Panc1 (cell line): ENCODE measurements at regions not wholly inside any gene's neighbourhood (a gene's known extent, or its start where the extent isn't known, plus 50 kb on each side); places are given as distances from the start of the nearest gene placed in this dataset.

Source experiments
- ATAC-seq: fragments of 200-7000 bp; cut with Tn5 transposase; 2 replicates; pipeline ENCODE4 v1.9.1; 2020; ENCODE audit warnings: mild to moderate bottlenecking, moderate library complexity
- BruUV-seq: library from RNA; stranded (reverse); fragments of 400-500 nt; replicated peaks from 2 replicates; lab custom pipeline; 2021; lab: Mats Ljungman, UMichigan
- CTCF ChIA-PET: fragments of 300-600 bp; sonication (Branson Sonifier 250); formaldehyde crosslinking; loops from one replicate; lab custom pipeline; 2022; ENCODE audit warnings: antibody characterized with exemption; lab: Charles Lee
- POLR2A ChIA-PET: fragments of 300-600 bp; sonication (Branson Sonifier 250); formaldehyde crosslinking; loops from one replicate; lab custom pipeline; 2022; ENCODE audit warnings: antibody characterized with exemption; lab: Charles Lee
- DNase-seq: peaks from one replicate; pipeline ENCODE4 v3.0.0-alpha.2; 2010; ENCODE audit warnings: low read depth, low spot score
- H3K27ac ChIP-seq: 2 replicates; pipeline ENCODE4 v1.5.1; 2011; ENCODE audit warnings: mild to moderate bottlenecking, low read length, inconsistent platforms
- H3K27me3 ChIP-seq: fragments of 200-500 bp; sonication (Bioruptor generic); 2 replicates; pipeline ENCODE4 v1.6.0; 2014; ENCODE audit warnings: low read length, inconsistent platforms; ENCODE audit not compliant: control insufficient read depth, insufficient read depth
- H3K36me3 ChIP-seq: fragments of 200-500 bp; sonication (Bioruptor generic); 2 replicates; pipeline ENCODE4 v1.5.1; 2014; ENCODE audit warnings: inconsistent platforms, mild to moderate bottlenecking, low read length, moderate library complexity; ENCODE audit not compliant: control insufficient read depth, insufficient read depth
- H3K4me1 ChIP-seq: 2 replicates; pipeline ENCODE4 v1.5.1; 2011; ENCODE audit warnings: inconsistent platforms, mild to moderate bottlenecking, low read length, moderate library complexity; ENCODE audit not compliant: control insufficient read depth, insufficient read depth
- H3K4me3 ChIP-seq, 2 experiments: 2 replicates each; pipeline ENCODE4 v1.5.1; 2011 to 2012; ENCODE audit warnings: low read depth in 2 of 2, low read length in 2 of 2, mild to moderate bottlenecking in 2 of 2, inconsistent platforms in 1 of 2, moderate library complexity in 1 of 2
- H3K9me3 ChIP-seq: fragments of 200-500 bp; sonication (Bioruptor generic); 2 replicates; pipeline ENCODE4 v1.5.1; 2014; ENCODE audit warnings: low read depth, mild to moderate bottlenecking, inconsistent platforms, low read length, moderate library complexity; ENCODE audit not compliant: control insufficient read depth, insufficient read depth
- CTCF ChIP-seq: fragments of 450-650 bp; IDR thresholded peaks from 2 replicates; pipeline ENCODE4 v1.5.1; 2017; ENCODE audit warnings: mild to moderate bottlenecking
- POLR2AphosphoS5 ChIP-seq: IDR thresholded peaks from 2 replicates; pipeline ENCODE4 v1.6.1; 2012; ENCODE audit warnings: mild to moderate bottlenecking, low read depth, low read length, moderate library complexity
- REST ChIP-seq, 2 experiments: IDR thresholded peaks; 2 replicates each; pipeline ENCODE4 v1.6.1; 2011 to 2012; ENCODE audit warnings: low read depth in 2 of 2, control low read depth in 1 of 2, low read length in 1 of 2, mild to moderate bottlenecking in 1 of 2, moderate library complexity in 1 of 2; ENCODE audit not compliant: insufficient read depth in 1 of 2
- SIN3A ChIP-seq: IDR thresholded peaks from 2 replicates; pipeline ENCODE4 v1.6.1; 2012; ENCODE audit warnings: low read depth, mild to moderate bottlenecking, low read length, moderate library complexity, borderline replicate concordance; ENCODE audit not compliant: insufficient read depth
- TCF7L2 ChIP-seq: IDR thresholded peaks from 2 replicates; pipeline ENCODE4 v1.6.1; 2011; ENCODE audit warnings: mild to moderate bottlenecking, low read depth, low read length, inconsistent platforms
- in situ Hi-C: cut with HindIII; loops from 2 replicates; pipeline ENCODE4 v1.10.0; 2016; ENCODE audit warnings: low sequenced_read_pairs, low pct_unique_long_range_greater_than_20kb
- intact Hi-C: fragments of 100-400 bp; cut with micrococcal nuclease; formaldehyde crosslinking; loops from one replicate; pipeline ENCODE4 v1.10.0; 2022; ENCODE audit not compliant: unreplicated experiment

- intact Hi-C loops (no loop called here), in situ Hi-C loops (no loop called here)
- no TSS peak for BruUV-seq
- Histone ChIP-seq H3K9me3 (no peaks in the 10 kb centered on the region), H3K4me1 (no peaks in the 10 kb centered on the region), H3K36me3 (no peaks in the 10 kb centered on the region), H3K27ac (no peak overlapping the region), H3K27me3 (no peaks in the 10 kb centered on the region; the same call in 1 of the 2 replicates), H3K4me3 (no peak overlapping the region)
- ChIA-PET CTCF (no interaction called here), POLR2A (no interaction called here)
- TF ChIP-seq POLR2AphosphoS5 = no peak
- no peak for TF ChIP-seq REST (IDR thresholded peaks at IDR 0.05; ENCODE audit: insufficient read depth in 1 of 2, low read depth in 2 of 2, low read length in 1 of 2)
- no peak for TF ChIP-seq TCF7L2
- TF ChIP-seq CTCF = no peak
- TF ChIP-seq SIN3A = no peak
- ATAC-seq = no peak
- no peak for DNase-seq
Observed at GRCh38 chr2:88818381-88818780, 126.9 kb downstream of the RPIA start.

- BruUV-seq = no TSS peak
- H3K27ac ChIP-seq = no peak overlapping the region
- ChIA-PET POLR2A (no interaction called here), CTCF (no interaction called here)
- no peak for ATAC-seq
- H3K36me3 ChIP-seq = no peaks in the 10 kb centered on the region
- H3K9me3 ChIP-seq = no peaks in the 10 kb centered on the region
- in situ Hi-C loops (no loop called here), intact Hi-C loops (no loop called here)
- no peak overlapping the region for H3K4me3 ChIP-seq
- H3K27me3 ChIP-seq = no peaks in the 10 kb centered on the region; the same call in 1 of the 2 replicates
- TF ChIP-seq POLR2AphosphoS5 (no peak), TCF7L2 (no peak), REST (IDR thresholded peaks at IDR 0.05; ENCODE audit: insufficient read depth in 1 of 2, low read depth in 2 of 2, low read length in 1 of 2) (no peak), CTCF (no peak), SIN3A (no peak)
- H3K4me1 ChIP-seq = no peaks in the 10 kb centered on the region
- DNase-seq = no peak
Observed at GRCh38 chr2:88824951-88825350, 133.5 kb downstream of the RPIA start.
